ENCODE measurements at regions not wholly inside any gene's neighbourhood (a gene's known extent, or its start where the extent isn't known, plus 50 kb on each side); places are given as distances from the start of the nearest gene placed in this dataset.
"Not testable (repeated sequence)": the region's sequence is repeated elsewhere in the genome, so short reads cannot be mapped to it uniquely, and the experiment has no call there.

- DNase-seq (ENCODE audit: low read depth), result no peak
These were observed 438.0 kb upstream of the NFE2L3 start for GRCh38 chr7:25714013-25714412.

- DNase-seq (ENCODE audit: low read depth), result no peak
These were observed 435.6 kb upstream of the NFE2L3 start for GRCh38 chr7:25716421-25716820.

GRCh38 chr7:25718596-25718995 lies 433.4 kb upstream of the NFE2L3 start:
- no peak for DNase-seq (ENCODE audit: low read depth)

- DNase-seq (ENCODE audit: low read depth), result no peak
These were observed 432.7 kb upstream of the NFE2L3 start for GRCh38 chr7:25719190-25719896.

GRCh38 chr7:25720427-25720826 lies 431.6 kb upstream of the NFE2L3 start:
- DNase-seq (ENCODE audit: low read depth), result no peak

- DNase-seq (ENCODE audit: low read depth), result no peak
These were observed 429.1 kb upstream of the NFE2L3 start for GRCh38 chr7:25722856-25723255.

- DNase-seq (ENCODE audit: low read depth), result no peak
These were observed 426.5 kb upstream of the NFE2L3 start for GRCh38 chr7:25725451-25725850.

GRCh38 chr7:25726170-25726780 lies 425.7 kb upstream of the NFE2L3 start:
- DNase-seq (ENCODE audit: low read depth), result no peak

- no peak for DNase-seq (ENCODE audit: low read depth)
These were observed 425.2 kb upstream of the NFE2L3 start for GRCh38 chr7:25726781-25727311.

GRCh38 chr7:25727446-25727845 lies 424.6 kb upstream of the NFE2L3 start:
- DNase-seq (ENCODE audit: low read depth), result no peak

- no peak for DNase-seq (ENCODE audit: low read depth)
These were observed 424.1 kb upstream of the NFE2L3 start for GRCh38 chr7:25727876-25728275.

GRCh38 chr7:25731068-25731845 lies 420.7 kb upstream of the NFE2L3 start:
- no peak for DNase-seq (ENCODE audit: low read depth)

- DNase-seq (ENCODE audit: low read depth), result no peak
These were observed 420.2 kb upstream of the NFE2L3 start for GRCh38 chr7:25731846-25732245.

GRCh38 chr7:25732766-25733217 lies 419.2 kb upstream of the NFE2L3 start:
- DNase-seq (ENCODE audit: low read depth), result no peak

GRCh38 chr7:25735674-25736242 lies 416.2 kb upstream of the NFE2L3 start:
- no peak for DNase-seq (ENCODE audit: low read depth)

- no peak for DNase-seq (ENCODE audit: low read depth)
These were observed 413.5 kb upstream of the NFE2L3 start for GRCh38 chr7:25738528-25738927.

- no peak for DNase-seq (ENCODE audit: low read depth)
These were observed 412.9 kb upstream of the NFE2L3 start for GRCh38 chr7:25739143-25739542.

GRCh38 chr7:25742316-25742715 lies 409.7 kb upstream of the NFE2L3 start:
- DNase-seq (ENCODE audit: low read depth), result no peak

- DNase-seq (ENCODE audit: low read depth), result not testable (repeated sequence)
These were observed 408.1 kb upstream of the NFE2L3 start for GRCh38 chr7:25743670-25744451.

GRCh38 chr7:25750744-25751508 lies 401.1 kb upstream of the NFE2L3 start:
- no peak for DNase-seq (ENCODE audit: low read depth)

- DNase-seq (ENCODE audit: low read depth), result no peak
These were observed 399.8 kb upstream of the NFE2L3 start for GRCh38 chr7:25752154-25752553.

All from stimulated activated CD8-positive, alpha-beta memory T cell treated with anti-CD3 and anti-CD28 coated beads, Interleukin-7, amount 100 ng/mL, for 24 hours (primary cell).